ENCODE measurements at regions not wholly inside any gene's neighbourhood (a gene's known extent, or its start where the extent isn't known, plus 50 kb on each side); places are given as distances from the start of the nearest gene placed in this dataset.

- TF ChIP-seq CTCF (IDR thresholded peaks at IDR 0.05; ENCODE audit: control extremely low read depth in 1 of 3, insufficient read depth in 1 of 3, low read depth in 1 of 3, low read length in 3 of 3) (no peak), USF2 (IDR thresholded peaks at IDR 0.05; ENCODE audit: low read length) (no peak), RAD21 (IDR thresholded peaks at IDR 0.05 in 1 of 2, conservative IDR thresholded peaks at IDR 0.05 in 1 of 2; ENCODE audit: low read depth in 2 of 2, low read length in 2 of 2) (no peak), EZH2 (IDR thresholded peaks at IDR 0.05; ENCODE audit: low read depth, low read length, severe bottlenecking) (no peak)
These were observed 277.6 kb upstream of the NAALADL2 start for GRCh38 chr3:174581558-174581957.
